ENCODE measurements at regions not wholly inside any gene's neighbourhood (a gene's known extent, or its start where the extent isn't known, plus 50 kb on each side); places are given as distances from the start of the nearest gene placed in this dataset.

GRCh38 chr9:21565155-21565554 is 83.0 kb upstream of the IFNE start:
- no peak overlapping the region for H3K27ac ChIP-seq
- no peak for TF ChIP-seq CTCF (conservative IDR thresholded peaks at IDR 0.05)

DNA sequence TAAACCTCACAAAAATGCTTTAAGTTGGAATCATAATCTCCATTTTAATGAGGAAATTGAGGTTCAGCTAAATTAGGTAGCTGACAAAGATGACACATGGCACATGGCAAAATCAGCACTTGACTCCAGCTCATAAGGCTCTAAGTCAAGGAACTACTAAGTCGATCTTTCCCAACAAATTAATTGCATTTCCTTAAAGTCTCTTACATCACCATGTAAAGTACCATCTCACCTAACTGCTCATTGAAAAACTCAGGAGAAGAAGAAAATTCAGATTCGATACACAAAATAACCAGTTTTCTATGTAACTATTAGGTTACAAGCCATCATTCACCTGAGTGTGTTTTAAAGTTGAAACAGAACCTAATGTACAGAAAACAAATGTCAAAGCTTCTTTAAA is 85.8 kb upstream of the IFNE start:
- H3K27ac ChIP-seq: no peak overlapping the region
- TF ChIP-seq CTCF (conservative IDR thresholded peaks at IDR 0.05): no peak

DNA sequence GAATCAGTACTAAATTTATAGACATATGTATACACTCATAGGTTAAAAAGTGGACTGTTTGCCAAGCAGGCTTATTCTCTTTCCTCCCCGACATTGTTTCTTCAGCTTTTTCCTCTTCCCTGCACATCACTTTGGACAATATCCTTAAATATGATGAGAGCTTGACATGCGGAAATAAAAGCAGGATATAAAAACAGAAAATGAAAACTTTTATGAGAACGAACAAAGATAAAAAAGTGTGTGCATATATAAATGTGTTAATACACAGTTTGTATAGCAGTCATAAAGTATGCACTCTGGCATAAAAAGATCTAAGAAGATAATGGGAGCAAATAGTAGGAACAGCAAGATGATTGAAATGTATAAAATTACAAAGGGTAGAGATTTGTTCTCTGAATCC is 86.4 kb upstream of the IFNE start:
- no peak for TF ChIP-seq CTCF (conservative IDR thresholded peaks at IDR 0.05)
- no peak overlapping the region for H3K27ac ChIP-seq

DNA sequence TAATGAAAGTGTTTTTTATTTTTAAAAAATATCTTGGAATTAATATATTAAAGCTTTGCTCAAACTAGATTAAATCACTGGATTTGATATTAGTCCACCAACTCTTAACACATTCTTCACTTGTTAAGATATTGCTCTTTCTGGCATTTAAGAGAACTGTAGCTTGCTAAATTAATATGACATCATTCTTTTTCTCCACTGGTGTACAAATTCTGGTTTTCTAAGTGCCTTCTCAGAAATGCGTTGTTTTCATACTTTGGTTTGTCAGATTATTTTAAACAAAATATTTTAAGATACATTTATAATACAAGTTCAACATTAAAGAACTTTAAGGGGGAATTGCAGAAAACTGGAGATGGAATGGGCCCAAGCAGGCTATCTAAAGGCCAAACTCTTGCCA is 87.6 kb upstream of the IFNE start:
- TF ChIP-seq CTCF (conservative IDR thresholded peaks at IDR 0.05): no peak

GRCh38 chr9:21570643-21571275 is 88.6 kb upstream of the IFNE start:
- TF ChIP-seq CTCF (conservative IDR thresholded peaks at IDR 0.05): no peak
- no peak overlapping the region for H3K27ac ChIP-seq

More for the DNA sequence above, 87.6 kb upstream of the IFNE start:
- H3K27ac ChIP-seq: no peak overlapping the region

- H3K27ac ChIP-seq: no peak overlapping the region
Observed at GRCh38 chr9:21574261-21574660, 92.1 kb upstream of the IFNE start.

More at GRCh38 chr9:21574261-21574660, 92.1 kb upstream of the IFNE start:
- no peak for TF ChIP-seq CTCF (conservative IDR thresholded peaks at IDR 0.05)

Measured in VCaP (cell line).